HL-60 (cell line): ENCODE measurements at regions not wholly inside any gene's neighbourhood (a gene's known extent, or its start where the extent isn't known, plus 50 kb on each side); places are given as distances from the start of the nearest gene placed in this dataset.

Experiments
- GABPA ChIP-seq: IDR thresholded peaks from 2 replicates; pipeline ENCODE4 v1.6.1; 2012; ENCODE audit warnings: low read depth
- POLR2AphosphoS5 ChIP-seq: IDR thresholded peaks from 2 replicates; pipeline ENCODE4 v1.6.1; 2012; ENCODE audit warnings: low read depth
- TF ChIP-seq, protein P1 (sequence below): IDR thresholded peaks from 2 replicates; pipeline ENCODE4 v1.6.1; 2012; ENCODE audit warnings: low read depth; ENCODE audit not compliant: insufficient replicate concordance
- TF ChIP-seq, protein P2 (sequence below): IDR thresholded peaks from one replicate; pipeline ENCODE4 v1.5.1; 2011; ENCODE audit warnings: low read length, control low read depth, inconsistent platforms; ENCODE audit not compliant: insufficient read depth

DNA sequence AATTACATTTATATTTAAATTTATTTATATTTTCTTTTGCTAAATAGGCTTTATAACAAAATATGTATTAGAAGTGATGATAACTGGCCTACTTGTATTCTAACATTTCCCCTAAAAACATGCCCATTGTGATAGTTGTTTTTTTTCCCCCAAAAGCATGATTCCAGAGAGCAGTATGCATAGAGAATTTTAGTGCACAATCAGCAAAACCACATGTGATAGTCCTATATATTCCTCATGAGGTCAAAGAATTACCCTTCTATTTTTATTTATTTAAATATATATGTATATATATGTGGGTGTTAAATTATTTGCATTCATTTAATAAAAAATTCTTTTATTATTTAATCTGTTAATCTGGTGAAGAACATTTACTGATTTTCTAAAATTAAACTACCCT, 78.2 kb upstream of the TLL1 start:
- TF ChIP-seq, protein P1, sequence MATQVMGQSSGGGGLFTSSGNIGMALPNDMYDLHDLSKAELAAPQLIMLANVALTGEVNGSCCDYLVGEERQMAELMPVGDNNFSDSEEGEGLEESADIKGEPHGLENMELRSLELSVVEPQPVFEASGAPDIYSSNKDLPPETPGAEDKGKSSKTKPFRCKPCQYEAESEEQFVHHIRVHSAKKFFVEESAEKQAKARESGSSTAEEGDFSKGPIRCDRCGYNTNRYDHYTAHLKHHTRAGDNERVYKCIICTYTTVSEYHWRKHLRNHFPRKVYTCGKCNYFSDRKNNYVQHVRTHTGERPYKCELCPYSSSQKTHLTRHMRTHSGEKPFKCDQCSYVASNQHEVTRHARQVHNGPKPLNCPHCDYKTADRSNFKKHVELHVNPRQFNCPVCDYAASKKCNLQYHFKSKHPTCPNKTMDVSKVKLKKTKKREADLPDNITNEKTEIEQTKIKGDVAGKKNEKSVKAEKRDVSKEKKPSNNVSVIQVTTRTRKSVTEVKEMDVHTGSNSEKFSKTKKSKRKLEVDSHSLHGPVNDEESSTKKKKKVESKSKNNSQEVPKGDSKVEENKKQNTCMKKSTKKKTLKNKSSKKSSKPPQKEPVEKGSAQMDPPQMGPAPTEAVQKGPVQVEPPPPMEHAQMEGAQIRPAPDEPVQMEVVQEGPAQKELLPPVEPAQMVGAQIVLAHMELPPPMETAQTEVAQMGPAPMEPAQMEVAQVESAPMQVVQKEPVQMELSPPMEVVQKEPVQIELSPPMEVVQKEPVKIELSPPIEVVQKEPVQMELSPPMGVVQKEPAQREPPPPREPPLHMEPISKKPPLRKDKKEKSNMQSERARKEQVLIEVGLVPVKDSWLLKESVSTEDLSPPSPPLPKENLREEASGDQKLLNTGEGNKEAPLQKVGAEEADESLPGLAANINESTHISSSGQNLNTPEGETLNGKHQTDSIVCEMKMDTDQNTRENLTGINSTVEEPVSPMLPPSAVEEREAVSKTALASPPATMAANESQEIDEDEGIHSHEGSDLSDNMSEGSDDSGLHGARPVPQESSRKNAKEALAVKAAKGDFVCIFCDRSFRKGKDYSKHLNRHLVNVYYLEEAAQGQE: no peak
- TF ChIP-seq, protein P2, sequence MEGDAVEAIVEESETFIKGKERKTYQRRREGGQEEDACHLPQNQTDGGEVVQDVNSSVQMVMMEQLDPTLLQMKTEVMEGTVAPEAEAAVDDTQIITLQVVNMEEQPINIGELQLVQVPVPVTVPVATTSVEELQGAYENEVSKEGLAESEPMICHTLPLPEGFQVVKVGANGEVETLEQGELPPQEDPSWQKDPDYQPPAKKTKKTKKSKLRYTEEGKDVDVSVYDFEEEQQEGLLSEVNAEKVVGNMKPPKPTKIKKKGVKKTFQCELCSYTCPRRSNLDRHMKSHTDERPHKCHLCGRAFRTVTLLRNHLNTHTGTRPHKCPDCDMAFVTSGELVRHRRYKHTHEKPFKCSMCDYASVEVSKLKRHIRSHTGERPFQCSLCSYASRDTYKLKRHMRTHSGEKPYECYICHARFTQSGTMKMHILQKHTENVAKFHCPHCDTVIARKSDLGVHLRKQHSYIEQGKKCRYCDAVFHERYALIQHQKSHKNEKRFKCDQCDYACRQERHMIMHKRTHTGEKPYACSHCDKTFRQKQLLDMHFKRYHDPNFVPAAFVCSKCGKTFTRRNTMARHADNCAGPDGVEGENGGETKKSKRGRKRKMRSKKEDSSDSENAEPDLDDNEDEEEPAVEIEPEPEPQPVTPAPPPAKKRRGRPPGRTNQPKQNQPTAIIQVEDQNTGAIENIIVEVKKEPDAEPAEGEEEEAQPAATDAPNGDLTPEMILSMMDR: no peak
- TF ChIP-seq POLR2AphosphoS5 (no peak), GABPA (no peak)
